Lung (tissue), 11 donors: ENCODE measurements at regions not wholly inside any gene's neighbourhood (a gene's known extent, or its start where the extent isn't known, plus 50 kb on each side); places are given as distances from the start of the nearest gene placed in this dataset.
A peak's percentile ranks its signal among the peaks of the same experiment; 100 is the strongest.

Source experiments
- ATAC-seq: fragments of 200-7000 bp; cut with Tn5 transposase; one replicate; pipeline ENCODE4 v1.9.1; 2020; ENCODE audit warnings: moderate number of reproducible peaks; ENCODE audit not compliant: insufficient read depth, low FRiP score
- DNase-seq, 3 donors: peaks; one replicate each; pipeline ENCODE4 v3.0.0-alpha.2; 2013 to 2017
- H3K27ac ChIP-seq, 2 donors: one replicate each; pipeline ENCODE4 v1.5.1; 2013; ENCODE audit warnings: mild to moderate bottlenecking in 2 of 2, moderate library complexity in 2 of 2, control low read depth in 1 of 2, inconsistent platforms in 1 of 2, low read depth in 1 of 2, low read length in 1 of 2
- H3K27me3 ChIP-seq, 3 donors: one replicate each; pipeline ENCODE4 v1.5.1; 2013; ENCODE audit warnings: low read length in 2 of 3; ENCODE audit not compliant: control insufficient read depth in 3 of 3, insufficient read depth in 3 of 3
- H3K36me3 ChIP-seq, 4 donors: one replicate each; pipeline ENCODE4 v1.5.1; 2013; ENCODE audit warnings: low read length in 4 of 4, mild to moderate bottlenecking in 1 of 4, moderate library complexity in 1 of 4; ENCODE audit not compliant: control insufficient read depth in 4 of 4, insufficient read depth in 4 of 4
- H3K4me1 ChIP-seq, 5 donors: one replicate each; pipeline ENCODE4 v1.5.1; 2013; ENCODE audit warnings: low read length in 5 of 5, mild to moderate bottlenecking in 2 of 5, moderate library complexity in 1 of 5; ENCODE audit not compliant: control insufficient read depth in 5 of 5, insufficient read depth in 5 of 5
- H3K4me3 ChIP-seq: one replicate; pipeline ENCODE4 v1.5.1; 2013; ENCODE audit warnings: mild to moderate bottlenecking, control low read depth, moderate library complexity
- H3K9ac ChIP-seq, 2 donors: one replicate each; pipeline ENCODE4 v1.5.1; 2013; ENCODE audit warnings: low read length in 2 of 2, control low read depth in 1 of 2; ENCODE audit not compliant: insufficient read depth in 1 of 2
- H3K9me3 ChIP-seq, 4 donors: one replicate each; pipeline ENCODE4 v1.5.1; 2013; ENCODE audit warnings: low read length in 3 of 4, mild to moderate bottlenecking in 1 of 4, moderate library complexity in 1 of 4; ENCODE audit not compliant: control insufficient read depth in 4 of 4, insufficient read depth in 3 of 4
- whole genome bisulfite sequencing, 2 donors: extraction: QIAGEN DNeasy Blood & Tissue Kit; methylation state at CpG; one replicate each; pipeline ENCODE4 v1.1.7; 2013; 5-methylcytosine and 5-hydroxymethylcytosine counted together
- TF ChIP-seq, protein P1 (sequence below): IDR thresholded peaks from 2 replicates; pipeline ENCODE4 v1.5.1; 2012; ENCODE audit warnings: mild to moderate bottlenecking; ENCODE audit errors: control extremely low read depth, extremely low read depth
- donor health status: control.
- donor health status: control.
- donor health status: Bipolar disorder and iron deficiency.
- donor health status: healthy.
- donor health status: DM: yes; HTN: yes; CAD: no.

DNA sequence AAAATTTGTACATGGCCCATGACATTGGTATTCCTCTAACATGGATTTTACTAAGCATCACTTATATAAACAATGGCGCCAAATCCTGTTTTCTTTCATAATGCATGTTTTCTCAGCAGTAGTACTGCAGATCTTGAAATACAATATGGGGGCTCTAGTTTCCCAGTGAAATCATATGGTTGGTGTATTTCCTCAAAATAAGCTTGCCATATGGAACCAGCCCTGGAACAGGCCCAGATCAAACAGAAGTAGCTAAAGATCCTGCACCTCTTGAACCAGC lies 163.9 kb downstream of the ZNF608 start:
- no peak for ATAC-seq
- Histone ChIP-seq H3K36me3 (no peaks in the 10 kb centered on the region), H3K27me3 (no peaks in the 10 kb centered on the region), H3K27ac (no peak overlapping the region), H3K4me1 (peaks cover 0 to 29% (median 18%) of the 10 kb centered on the region in 5 donors), H3K4me3 (no peak overlapping the region), H3K9me3 (no peaks in the 10 kb centered on the region), H3K9ac (no peak overlapping the region)
- 93 to 100% methylated on average over 1 of the region's 1 CpG for WGBS, 2 donors
- TF ChIP-seq, protein P1, sequence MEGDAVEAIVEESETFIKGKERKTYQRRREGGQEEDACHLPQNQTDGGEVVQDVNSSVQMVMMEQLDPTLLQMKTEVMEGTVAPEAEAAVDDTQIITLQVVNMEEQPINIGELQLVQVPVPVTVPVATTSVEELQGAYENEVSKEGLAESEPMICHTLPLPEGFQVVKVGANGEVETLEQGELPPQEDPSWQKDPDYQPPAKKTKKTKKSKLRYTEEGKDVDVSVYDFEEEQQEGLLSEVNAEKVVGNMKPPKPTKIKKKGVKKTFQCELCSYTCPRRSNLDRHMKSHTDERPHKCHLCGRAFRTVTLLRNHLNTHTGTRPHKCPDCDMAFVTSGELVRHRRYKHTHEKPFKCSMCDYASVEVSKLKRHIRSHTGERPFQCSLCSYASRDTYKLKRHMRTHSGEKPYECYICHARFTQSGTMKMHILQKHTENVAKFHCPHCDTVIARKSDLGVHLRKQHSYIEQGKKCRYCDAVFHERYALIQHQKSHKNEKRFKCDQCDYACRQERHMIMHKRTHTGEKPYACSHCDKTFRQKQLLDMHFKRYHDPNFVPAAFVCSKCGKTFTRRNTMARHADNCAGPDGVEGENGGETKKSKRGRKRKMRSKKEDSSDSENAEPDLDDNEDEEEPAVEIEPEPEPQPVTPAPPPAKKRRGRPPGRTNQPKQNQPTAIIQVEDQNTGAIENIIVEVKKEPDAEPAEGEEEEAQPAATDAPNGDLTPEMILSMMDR: no peak
- DNase-seq: no peak

DNA sequence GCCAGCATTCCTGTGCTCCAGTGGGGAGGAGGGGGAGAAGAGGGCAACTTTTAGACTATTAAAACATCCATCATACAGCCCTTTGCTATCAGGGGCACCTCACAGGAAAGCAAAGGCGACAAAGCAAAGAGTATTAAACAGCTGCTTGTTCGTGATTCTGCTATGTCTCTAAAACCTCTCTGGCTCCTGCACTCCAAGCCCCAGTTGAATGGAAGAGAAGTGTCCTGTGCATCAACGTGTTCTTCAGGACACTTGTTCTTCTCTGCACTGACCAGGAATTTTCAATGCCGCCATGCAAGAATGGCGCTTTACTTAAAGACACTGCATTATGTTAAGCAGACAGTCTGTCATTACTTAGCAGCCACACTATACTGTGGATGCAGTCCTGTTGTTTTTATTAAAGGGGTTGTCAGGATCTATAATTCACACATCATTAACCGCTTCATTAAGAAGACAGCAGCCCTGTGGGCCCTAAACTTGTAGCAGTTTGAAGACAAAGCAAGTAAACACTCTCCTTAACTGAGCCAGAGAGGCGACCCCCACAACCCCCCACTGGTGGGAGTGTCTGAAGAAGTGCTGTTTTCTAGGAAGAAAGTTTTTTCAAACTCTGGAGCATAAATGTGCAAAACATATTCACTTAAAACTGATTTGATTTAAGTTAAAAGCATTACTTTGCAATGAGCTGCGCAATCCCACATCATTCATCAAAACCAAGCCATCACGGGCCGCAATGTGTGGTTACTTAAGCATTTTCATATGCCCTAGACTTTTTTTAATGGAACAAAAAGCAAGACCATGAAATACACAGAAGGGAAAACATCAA lies 164.5 kb downstream of the ZNF608 start:
- no peaks in the 10 kb centered on the region for H3K27me3 ChIP-seq
- WGBS, 2 donors: 88 to 89% methylated on average over 10 of the region's 10 CpGs

DNA sequence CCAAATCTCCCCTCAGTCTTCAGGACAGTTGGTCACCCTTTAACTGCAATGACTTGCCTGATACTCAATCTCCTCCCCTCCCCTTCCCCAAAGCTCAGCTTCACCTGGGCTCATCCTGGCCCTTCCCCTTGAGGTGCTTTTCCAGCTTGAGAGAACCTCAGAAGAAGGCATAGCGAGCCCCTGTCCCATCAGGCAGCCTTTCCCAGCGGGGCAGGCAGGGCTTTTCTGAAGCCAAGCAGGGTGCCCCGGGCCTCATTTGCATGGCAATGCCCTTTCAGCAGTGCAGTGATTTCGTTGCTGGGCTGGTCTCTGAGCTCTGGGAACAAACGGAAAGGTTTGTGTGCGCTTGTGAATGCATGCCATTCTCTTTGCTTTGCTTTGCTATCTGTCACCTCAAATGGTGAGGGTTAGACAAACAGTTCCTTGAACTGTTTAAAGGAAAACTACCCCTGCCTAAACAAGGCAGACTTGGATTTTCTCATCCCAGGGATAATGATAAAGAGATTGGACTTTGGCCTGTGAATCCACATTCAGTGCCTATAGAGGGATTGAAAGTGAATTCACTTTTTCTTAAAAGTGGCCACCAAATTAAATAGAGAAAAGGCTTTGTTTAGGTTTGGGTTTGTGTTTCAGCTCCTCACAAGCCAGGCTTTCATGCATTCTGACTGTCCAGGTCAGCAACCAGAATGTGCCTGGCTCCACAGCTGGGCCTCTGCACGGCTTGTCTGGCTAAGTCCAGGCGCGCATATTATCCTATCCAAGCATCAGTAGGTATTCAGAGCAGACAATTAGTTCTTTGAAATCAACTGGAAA lies 165.3 kb downstream of the ZNF608 start:
- 78 to 83% methylated on average over 9 of the region's 9 CpGs for WGBS, 2 donors
- TF ChIP-seq, protein P1: no peak
- Histone ChIP-seq H3K27me3 (no peaks in the 10 kb centered on the region), H3K4me3 (no peak overlapping the region), H3K36me3 (no peaks in the 10 kb centered on the region), H3K9ac (no peak overlapping the region), H3K4me1 (peaks cover 0 to 29% (median 18%) of the 10 kb centered on the region in 5 donors), H3K27ac (no peak overlapping the region), H3K9me3 (no peaks in the 10 kb centered on the region)
- DNase-seq (peak; percentile 25 to 59 (median 38)), ATAC-seq (no peak)

More for the DNA sequence above, 164.5 kb downstream of the ZNF608 start:
- H3K36me3 ChIP-seq: no peaks in the 10 kb centered on the region
- no peak overlapping the region for H3K4me3 ChIP-seq
- TF ChIP-seq, protein P1: no peak
- no peak overlapping the region for H3K9ac ChIP-seq
- no peak for ATAC-seq
- no peaks in the 10 kb centered on the region for H3K9me3 ChIP-seq
- H3K27ac ChIP-seq: no peak overlapping the region
- H3K4me1 ChIP-seq: peaks cover 0 to 29% (median 18%) of the 10 kb centered on the region in 5 donors
- peak; percentile 89 to 96 (median 95) for DNase-seq
